Psoas muscle (tissue), 7 donors: ENCODE measurements at regions not wholly inside any gene's neighbourhood (a gene's known extent, or its start where the extent isn't known, plus 50 kb on each side); places are given as distances from the start of the nearest gene placed in this dataset.
"Not testable (repeated sequence)": the region's sequence is repeated elsewhere in the genome, so short reads cannot be mapped to it uniquely, and the experiment has no call there.

Source experiments
- ATAC-seq, 4 donors: fragments of 200-7000 bp; cut with Tn5 transposase; one replicate each; pipeline ENCODE4 v1.9.1; 2020; ENCODE audit warnings: moderate library complexity in 3 of 4, mild to moderate bottlenecking in 2 of 4
- DNase-seq, 2 donors: peaks; one replicate each; pipeline ENCODE4 v3.0.0-alpha.2; 2020
- H3K27ac ChIP-seq: fragments of 200-600 bp; one replicate; pipeline ENCODE4 v1.8.0; 2022
- H3K27me3 ChIP-seq, 3 donors: fragments of 200-600 bp in 1 of 3; one replicate each; pipeline versions ENCODE4 v1.6.1 to v1.8.0; 2013 to 2022; ENCODE audit warnings: low read length in 2 of 3, mild to moderate bottlenecking in 2 of 3, moderate library complexity in 1 of 3; ENCODE audit not compliant: insufficient read depth in 3 of 3
- H3K36me3 ChIP-seq, 2 donors: fragments of 200-600 bp in 1 of 2; one replicate each; pipeline versions ENCODE4 v1.6.1 to v1.8.0; 2013 to 2022; ENCODE audit warnings: low read depth in 1 of 2, mild to moderate bottlenecking in 1 of 2, moderate library complexity in 1 of 2; ENCODE audit not compliant: insufficient read depth in 1 of 2
- H3K4me1 ChIP-seq: fragments of 200-600 bp; one replicate; pipeline ENCODE4 v1.8.0; 2022
- H3K4me3 ChIP-seq: fragments of 200-600 bp; one replicate; pipeline ENCODE4 v1.8.0; 2022; ENCODE audit warnings: mild to moderate bottlenecking
- H3K9me3 ChIP-seq: fragments of 200-600 bp; one replicate; pipeline ENCODE4 v1.8.0; 2022
- WGBS, 3 donors: extraction: QIAGEN DNeasy Blood & Tissue Kit; methylation state at CpG; one replicate each; pipeline versions ENCODE4 v1.1.6 to v1.1.7; 2013; 5-methylcytosine and 5-hydroxymethylcytosine counted together
- intact Hi-C, 2 donors: fragments of 100-400 bp; cut with DNase I; formaldehyde crosslinking; loops; one replicate each; pipeline versions ENCODE4 v1.11.0 to v1.14.2; 2022
- TF ChIP-seq, protein P1 (sequence below): fragments of 200-600 bp; IDR thresholded peaks from one replicate; pipeline ENCODE4 v1.8.0; 2022; ENCODE audit warnings: antibody characterized with exemption
- donor health status: healthy with polysubstance abuse.
- donor health status: DM: no; HTN: no; CAD: no; lungs with moderate emphysema.
- donor health status: Bipolar disorder and iron deficiency.
- donor health status: healthy.
- donor health status: DM: yes; HTN: yes; CAD: no.
- donor health status: DM: no; HTN: no; CAD: no.
- donor health status: DM: yes; HTN: yes; CAD: no.

DNA sequence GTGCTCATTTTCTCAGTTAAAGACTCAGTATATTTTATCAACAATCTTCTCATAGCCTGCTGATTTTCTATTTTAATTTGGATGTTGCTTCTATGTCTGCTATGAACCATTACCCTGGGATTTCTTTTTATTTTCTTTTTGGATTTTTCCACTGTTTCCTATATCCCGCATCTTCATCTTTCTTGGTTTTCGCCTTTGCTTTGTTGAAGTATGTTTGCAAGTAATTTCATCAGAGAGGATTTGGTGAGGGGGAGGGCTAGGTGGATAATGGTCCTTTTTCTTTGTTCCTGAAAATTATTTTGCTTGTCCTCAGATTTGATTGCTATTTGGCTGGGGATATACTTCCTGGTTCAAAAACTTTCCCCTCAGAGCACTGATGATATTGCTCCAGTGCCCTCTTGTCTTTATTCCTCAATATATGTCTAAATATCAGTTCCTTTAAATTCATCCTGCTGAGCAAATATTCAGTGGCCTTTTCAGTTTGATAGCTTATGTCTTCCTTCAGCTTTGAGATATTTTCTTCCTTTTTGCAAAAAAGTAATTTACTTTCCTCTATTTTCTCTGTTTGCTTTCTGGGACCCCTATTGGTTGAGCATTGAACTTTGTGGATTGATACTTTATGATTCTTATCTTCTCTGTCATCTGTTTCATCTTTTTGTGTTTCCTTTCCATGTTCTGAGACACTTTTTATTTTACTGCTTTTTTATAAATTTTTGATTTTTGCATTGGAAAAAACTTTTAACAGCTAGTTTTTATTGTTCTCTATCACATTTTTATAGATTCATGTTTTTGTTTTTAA lies 227.6 kb upstream of the ELL2 start:
- TF ChIP-seq, protein P1, sequence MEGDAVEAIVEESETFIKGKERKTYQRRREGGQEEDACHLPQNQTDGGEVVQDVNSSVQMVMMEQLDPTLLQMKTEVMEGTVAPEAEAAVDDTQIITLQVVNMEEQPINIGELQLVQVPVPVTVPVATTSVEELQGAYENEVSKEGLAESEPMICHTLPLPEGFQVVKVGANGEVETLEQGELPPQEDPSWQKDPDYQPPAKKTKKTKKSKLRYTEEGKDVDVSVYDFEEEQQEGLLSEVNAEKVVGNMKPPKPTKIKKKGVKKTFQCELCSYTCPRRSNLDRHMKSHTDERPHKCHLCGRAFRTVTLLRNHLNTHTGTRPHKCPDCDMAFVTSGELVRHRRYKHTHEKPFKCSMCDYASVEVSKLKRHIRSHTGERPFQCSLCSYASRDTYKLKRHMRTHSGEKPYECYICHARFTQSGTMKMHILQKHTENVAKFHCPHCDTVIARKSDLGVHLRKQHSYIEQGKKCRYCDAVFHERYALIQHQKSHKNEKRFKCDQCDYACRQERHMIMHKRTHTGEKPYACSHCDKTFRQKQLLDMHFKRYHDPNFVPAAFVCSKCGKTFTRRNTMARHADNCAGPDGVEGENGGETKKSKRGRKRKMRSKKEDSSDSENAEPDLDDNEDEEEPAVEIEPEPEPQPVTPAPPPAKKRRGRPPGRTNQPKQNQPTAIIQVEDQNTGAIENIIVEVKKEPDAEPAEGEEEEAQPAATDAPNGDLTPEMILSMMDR: no peak
- no peaks in the 10 kb centered on the region for H3K27me3 ChIP-seq
- 92 to 99% (median 93%) methylated on average over 2 of the region's 2 CpGs for WGBS, 3 donors
- H3K4me3 ChIP-seq: no peak overlapping the region
- DNase-seq (no peak), ATAC-seq (no peak)
- H3K4me1 ChIP-seq: no peaks in the 10 kb centered on the region
- H3K36me3 ChIP-seq: no peaks in the 10 kb centered on the region
- H3K9me3 ChIP-seq: peaks cover 12% of the 10 kb centered on the region
- intact Hi-C loops: no loop called here
- no peak overlapping the region for H3K27ac ChIP-seq

DNA sequence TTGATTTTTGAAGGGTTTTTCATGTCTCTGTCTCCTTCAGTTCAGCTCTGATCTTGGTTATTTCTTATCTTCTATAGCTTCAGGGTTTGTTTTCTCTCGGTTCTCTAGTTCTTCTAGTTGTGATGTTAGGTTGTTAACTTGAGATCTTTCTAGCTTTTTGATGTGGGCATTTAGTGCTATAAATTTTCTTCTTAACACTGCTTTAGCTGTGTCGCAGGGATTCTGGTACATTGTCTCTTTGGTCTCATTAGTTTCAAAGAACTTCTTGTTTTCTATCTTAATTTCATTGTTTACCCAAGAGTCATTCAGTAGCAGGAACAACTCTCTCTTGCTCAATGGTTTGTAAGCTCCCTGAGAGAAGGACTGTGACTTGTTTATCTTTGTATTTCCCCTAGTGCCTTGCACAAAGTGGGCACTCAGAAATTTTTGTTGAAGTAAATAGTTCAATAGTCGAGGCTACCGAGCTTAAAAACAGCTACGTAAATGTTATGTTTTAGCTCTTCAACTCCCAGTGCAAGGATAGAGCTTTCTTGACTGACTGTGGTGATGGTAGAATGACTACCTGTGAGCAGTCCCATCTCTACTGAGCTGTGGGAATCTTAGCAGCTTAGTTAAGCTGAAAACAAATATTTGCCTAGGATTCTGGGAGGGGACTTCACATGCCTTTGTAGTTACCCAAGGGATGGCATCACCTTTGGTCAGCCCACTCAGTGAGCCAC lies 225.8 kb upstream of the ELL2 start:
- intact Hi-C loops: no loop called here
- WGBS, 3 donors: 63 to 71% (median 67%) methylated on average over 5 of the region's 5 CpGs
- TF ChIP-seq, protein P1: no peak

DNA sequence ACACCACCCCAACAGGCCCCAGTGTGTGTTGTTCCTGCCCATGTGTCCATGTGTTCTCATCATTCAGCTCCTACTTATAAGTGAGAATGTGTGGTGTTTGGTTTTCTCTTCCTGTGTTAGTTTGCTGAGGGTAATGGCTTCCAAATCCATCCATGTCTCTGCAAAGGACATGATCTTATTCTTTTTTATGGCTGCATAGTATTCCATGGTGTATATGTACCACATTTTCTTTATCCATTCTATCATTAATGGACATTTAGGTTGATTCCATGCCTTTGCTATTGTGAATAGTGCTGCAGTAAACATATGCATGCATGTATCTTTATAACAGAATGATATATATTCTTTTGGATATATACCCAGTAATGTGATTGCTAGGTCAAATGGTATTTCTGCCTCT lies 222.9 kb upstream of the ELL2 start:
- peaks cover 12% of the 10 kb centered on the region for H3K9me3 ChIP-seq
- intact Hi-C loops, H3K36me3 ChIP-seq, ATAC-seq, H3K27me3 ChIP-seq, H3K4me1 ChIP-seq, H3K27ac ChIP-seq, H3K4me3 ChIP-seq, DNase-seq: not testable (repeated sequence)

More for the DNA sequence above, 225.8 kb upstream of the ELL2 start:
- Histone ChIP-seq H3K4me3 (no peak overlapping the region), H3K36me3 (no peaks in the 10 kb centered on the region), H3K9me3 (peaks cover 12% of the 10 kb centered on the region), H3K27ac (no peak overlapping the region), H3K27me3 (no peaks in the 10 kb centered on the region), H3K4me1 (no peaks in the 10 kb centered on the region)
- ATAC-seq: no peak
- no peak for DNase-seq

DNA sequence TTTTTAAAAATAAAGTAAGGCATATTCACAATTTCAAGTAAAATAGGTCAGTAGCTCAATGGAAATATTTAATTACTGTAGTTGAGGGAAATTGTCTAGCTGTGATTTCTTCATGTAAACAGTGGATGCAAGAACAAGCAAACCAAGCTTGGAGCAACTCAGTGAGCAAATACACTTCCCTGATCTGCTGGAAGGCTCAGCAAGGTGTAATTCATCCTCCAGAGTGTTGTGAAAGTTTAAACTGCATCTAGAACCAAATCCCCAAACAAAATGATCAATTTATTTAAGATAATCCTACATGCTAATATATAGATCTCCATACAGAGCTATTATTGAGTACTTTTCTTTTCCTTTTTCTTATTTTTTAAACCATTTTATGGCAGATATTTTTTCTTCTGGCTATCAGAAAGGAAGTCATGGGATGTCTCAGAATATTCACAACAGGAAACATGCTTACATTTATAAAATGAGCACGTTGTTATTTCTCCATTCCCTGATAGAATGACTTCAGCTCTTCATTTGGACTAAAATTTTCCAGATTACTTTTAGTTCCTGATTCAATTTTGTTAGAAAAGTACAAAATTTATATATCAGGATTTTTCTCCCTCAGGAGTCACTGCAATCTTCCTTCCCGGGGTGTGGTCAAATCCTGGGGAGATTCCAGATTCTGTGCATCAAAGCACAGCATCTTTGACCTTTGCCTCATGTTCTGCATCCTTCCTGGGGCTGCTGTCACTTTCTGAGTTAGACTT lies 219.2 kb upstream of the ELL2 start:
- no peak for ATAC-seq
- 50 to 53% (median 50%) methylated on average over 2 of the region's 2 CpGs for WGBS, 3 donors
- no peak for DNase-seq
- H3K27ac ChIP-seq: no peak overlapping the region
- H3K9me3 ChIP-seq: peaks cover 12% of the 10 kb centered on the region
- no peaks in the 10 kb centered on the region for H3K4me1 ChIP-seq
- no peak overlapping the region for H3K4me3 ChIP-seq
- TF ChIP-seq, protein P1: no peak
- H3K27me3 ChIP-seq: no peaks in the 10 kb centered on the region
- intact Hi-C loops: no loop called here
- H3K36me3 ChIP-seq: no peaks in the 10 kb centered on the region

DNA sequence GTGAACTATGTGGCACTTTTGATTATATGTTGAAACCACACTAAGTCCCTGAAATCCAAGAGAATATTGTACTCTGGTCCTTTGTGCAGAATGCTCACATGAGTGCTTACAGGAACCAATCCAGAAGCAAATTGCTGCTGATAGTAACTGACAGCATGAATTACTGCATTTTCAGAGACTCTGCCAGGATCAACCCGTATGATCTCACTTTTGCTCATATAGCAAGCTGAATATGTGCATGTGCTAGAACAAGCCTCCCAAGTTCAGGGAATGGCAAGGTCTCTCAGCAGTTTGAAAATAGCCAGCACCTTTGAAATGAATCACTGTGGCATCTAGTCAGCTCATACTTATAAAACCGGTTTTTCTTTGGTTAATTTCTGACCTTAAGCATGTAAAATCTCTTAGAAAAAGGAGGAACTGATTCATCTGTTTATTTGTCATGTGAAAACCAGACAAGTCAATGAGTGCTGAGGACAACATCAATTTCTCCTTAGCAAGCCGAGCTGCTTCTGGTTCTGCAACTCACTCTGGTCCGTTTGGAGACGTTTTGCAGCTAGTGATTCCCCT lies 215.7 kb upstream of the ELL2 start:
- Histone ChIP-seq H3K27me3 (no peaks in the 10 kb centered on the region), H3K9me3 (no peaks in the 10 kb centered on the region), H3K4me1 (no peaks in the 10 kb centered on the region), H3K36me3 (no peaks in the 10 kb centered on the region), H3K27ac (no peak overlapping the region), H3K4me3 (no peak overlapping the region)
- DNase-seq (no peak), ATAC-seq (no peak)
- intact Hi-C loops: no loop called here
- WGBS, 3 donors: 48 to 57% (median 51%) methylated on average over 5 of the region's 5 CpGs
- TF ChIP-seq, protein P1: no peak
